K562 (cell line): ENCODE measurements at regions not wholly inside any gene's neighbourhood (a gene's known extent, or its start where the extent isn't known, plus 50 kb on each side); places are given as distances from the start of the nearest gene placed in this dataset.

Experiments
- ATAC-seq: fragments of 200-7000 bp; cut with Tn5 transposase; 3 replicates; pipeline ENCODE4 v1.9.1; 2020; ENCODE audit warnings: moderate library complexity
- BruUV-seq: library from RNA; stranded (reverse); fragments of 400-500 nt; replicated peaks from 2 replicates; lab custom pipeline; 2021; lab: Mats Ljungman, UMichigan
- CTCF ChIA-PET: fragments of 300-600 bp; formaldehyde crosslinking; extraction: SDS; loops from one replicate; lab custom pipeline; 2021; ENCODE audit warnings: low intra/inter-chr PET ratio; lab: Yijun Ruan, JAX
- POLR2A ChIA-PET: fragments of 300-600, 350-650 bp; sonication (Branson Sonifier 250); formaldehyde crosslinking; extraction: SDS; loops from one replicate; lab custom pipeline; 2021; ENCODE audit warnings: antibody characterized with exemption, inconsistent platforms; lab: Yijun Ruan, JAX
- DNase-seq, 4 experiments: peaks; one replicate each; pipeline versions ENCODE4 v3.0.0 to v3.0.0-alpha.2; 2011 to 2018; ENCODE audit warnings: low spot score in 3 of 4, mixed read lengths in 3 of 4; ENCODE audit errors: extremely low read depth in 1 of 4
- FAIRE-seq: peaks from 2 replicates; lab custom pipeline; 2011; peaks lifted over from hg19 to GRCh38; lab: Jason Lieb, UNC
- H2AFZ ChIP-seq: 2 replicates; pipeline ENCODE4 v1.6.0; 2011; ENCODE audit warnings: low read depth, low read length, control low read depth, inconsistent platforms
- H3K27ac ChIP-seq: fragments of 200-600 bp; 3 replicates; pipeline ENCODE4 v1.8.0; 2011; ENCODE audit warnings: low read depth, mild to moderate bottlenecking, control low read depth, inconsistent platforms, low read length, moderate library complexity, mixed read lengths; ENCODE audit errors: extremely low read depth
- H3K27me3 ChIP-seq, 2 experiments: fragments of 300-600 bp in 1 of 2; 2 replicates in 1 of 2; 3 replicates in 1 of 2; pipeline versions ENCODE4 v1.6.0 to v1.8.0; 2011; ENCODE audit warnings: inconsistent platforms in 2 of 2, low read length in 2 of 2, mild to moderate bottlenecking in 1 of 2, mixed read lengths in 1 of 2, moderate library complexity in 1 of 2; ENCODE audit not compliant: control insufficient read depth in 2 of 2, insufficient read depth in 2 of 2
- H3K36me3 ChIP-seq: fragments of 300-600 bp; 3 replicates; pipeline ENCODE4 v1.8.0; 2011; ENCODE audit warnings: mild to moderate bottlenecking, low read length, inconsistent platforms; ENCODE audit not compliant: control insufficient read depth, insufficient read depth
- H3K4me1 ChIP-seq, 2 experiments: fragments of 200-600 bp in 1 of 2; replicated peaks in 1 of 2; 2 replicates in 1 of 2; 3 replicates in 1 of 2; pipeline versions ENCODE4 v1.5.1 to v1.8.0; 2011; ENCODE audit warnings: inconsistent platforms in 2 of 2, low read length in 2 of 2, mild to moderate bottlenecking in 1 of 2, mixed read lengths in 1 of 2, moderate library complexity in 1 of 2; ENCODE audit not compliant: control insufficient read depth in 2 of 2, insufficient read depth in 2 of 2
- H3K4me2 ChIP-seq: 2 replicates; pipeline ENCODE4 v1.6.1; 2011; ENCODE audit warnings: low read length, control low read depth, inconsistent platforms, mixed read lengths; ENCODE audit not compliant: insufficient read depth
- H3K4me3 ChIP-seq: fragments of 200-600 bp; sonication (generic), shearing (Covaris generic); 2 replicates; pipeline ENCODE4 v1.5.1; 2016; ENCODE audit warnings: control low read depth, inconsistent platforms
- H3K79me2 ChIP-seq: fragments of 200-600 bp; 3 replicates; pipeline ENCODE4 v1.8.0; 2011; ENCODE audit warnings: low read length, inconsistent platforms; ENCODE audit not compliant: control insufficient read depth, insufficient read depth
- H3K9ac ChIP-seq, 2 experiments: 2 replicates each; pipeline versions ENCODE4 v1.6.0 to v1.6.1; 2011; ENCODE audit warnings: low read depth in 2 of 2, low read length in 2 of 2, control low read depth in 1 of 2, inconsistent platforms in 1 of 2, mild to moderate bottlenecking in 1 of 2, mixed read lengths in 1 of 2; ENCODE audit not compliant: insufficient read depth in 1 of 2
- H3K9me1 ChIP-seq: one replicate; pipeline ENCODE4 v1.6.0; 2011; ENCODE audit warnings: inconsistent platforms, mild to moderate bottlenecking, low read length, moderate library complexity; ENCODE audit not compliant: control insufficient read depth, insufficient read depth
- H3K9me3 ChIP-seq: replicated peaks from 2 replicates; pipeline ENCODE4 v1.5.1; 2011; ENCODE audit warnings: low read depth, low read length, inconsistent platforms; ENCODE audit not compliant: control insufficient read depth, insufficient read depth
- H4K20me1 ChIP-seq: replicated peaks from 2 replicates; pipeline ENCODE4 v1.6.1; 2011; ENCODE audit warnings: low read length, inconsistent platforms, mixed read lengths; ENCODE audit not compliant: control insufficient read depth, insufficient read depth
- COPS2 ChIP-seq: fragments of 450-650 bp; conservative IDR thresholded peaks from 2 replicates; pipeline ENCODE4 v1.6.1; 2016; ENCODE audit warnings: mild to moderate bottlenecking, moderate library complexity
- HDAC3 ChIP-seq: fragments of 450-650 bp; IDR thresholded peaks from 2 replicates; pipeline ENCODE4 v1.6.1; 2018; ENCODE audit warnings: borderline replicate concordance, mild to moderate bottlenecking, moderate library complexity; ENCODE audit not compliant: partially characterized antibody
- HINFP ChIP-seq: fragments of 450-650 bp; conservative IDR thresholded peaks from 2 replicates; pipeline ENCODE4 v1.6.1; 2016; ENCODE audit warnings: missing genetic modification characterization, low read depth, mild to moderate bottlenecking, control low read depth, missing compliant biosample characterization
- HLTF ChIP-seq: fragments of 450-650 bp; IDR thresholded peaks from 2 replicates; pipeline ENCODE4 v1.6.1; 2016
- RBM22 ChIP-seq: fragments of 200-400 bp; formaldehyde crosslinking; IDR thresholded peaks from 2 replicates; pipeline ENCODE4 v1.6.1; 2018; ENCODE audit warnings: low read length, low read depth; ENCODE audit not compliant: poor library complexity, severe bottlenecking
- YY1 ChIP-seq, 3 experiments: IDR thresholded peaks; 2 replicates each; pipeline ENCODE4 v1.6.1; 2011; ENCODE audit warnings: low read length in 2 of 3, mild to moderate bottlenecking in 2 of 3, moderate library complexity in 2 of 3, borderline replicate concordance in 1 of 3, control low read depth in 1 of 3, low read depth in 1 of 3; ENCODE audit not compliant: insufficient read depth in 3 of 3, insufficient replicate concordance in 2 of 3, control insufficient read depth in 1 of 3, insufficient read length in 1 of 3; ENCODE audit errors: extremely low read depth in 1 of 3
- ZC3H11A ChIP-seq: IDR thresholded peaks from 2 replicates; pipeline ENCODE4 v1.6.1; 2012; ENCODE audit warnings: low read depth, low read length, improper control_type of control experiment
- ZMIZ1 ChIP-seq, 2 experiments: fragments of 150-350 bp in 1 of 2; IDR thresholded peaks; 2 replicates each; pipeline ENCODE4 v1.6.1; 2012 to 2016; ENCODE audit warnings: low read depth in 2 of 2, low read length in 2 of 2, mild to moderate bottlenecking in 1 of 2, moderate library complexity in 1 of 2
- WGBS: fragments of 100-300 bp; shearing (Covaris generic); methylation state at CpG from one replicate; pipeline ENCODE4 v1.1.6; 2016; ENCODE audit warnings: low coverage, mixed read lengths; ENCODE audit not compliant: insufficient coverage; ENCODE audit errors: missing lambda C conversion rate; 5-methylcytosine and 5-hydroxymethylcytosine counted together
- in situ Hi-C: fragments of 300-500 bp; cut with MboI; formaldehyde crosslinking; loops from 4 replicates; pipeline ENCODE4 v1.15.0; 2018; ENCODE audit warnings: inconsistent platforms, mixed read lengths
- intact Hi-C: fragments of 100-400 bp; cut with micrococcal nuclease; formaldehyde crosslinking; loops from 2 replicates; pipeline ENCODE4 v1.14.2; 2022

- Histone ChIP-seq H2AFZ (no peak overlapping the region), H3K4me3 (no peak overlapping the region), H3K9ac (no peak overlapping the region), H3K9me3 (no peaks in the 10 kb centered on the region), H3K27ac (no peak overlapping the region), H3K27me3 (peaks cover 27 to 73% of the 10 kb centered on the region in 2 experiments; a peak in 3 of 5 replicates), H3K4me2 (no peak overlapping the region), H3K79me2 (no peaks in the 10 kb centered on the region), H3K36me3 (no peaks in the 10 kb centered on the region), H4K20me1 (0 out of 2 replicates have a peak, but pooled peaks cover 6% of the 10 kb centered on the region), H3K9me1 (no peaks in the 10 kb centered on the region), H3K4me1 (no peaks in the 10 kb centered on the region; a peak in 1 of 5 replicates)
- FAIRE-seq (no peak), ATAC-seq (no peak), DNase-seq (no peak)
- intact Hi-C loops (no loop called here), in situ Hi-C loops (no loop called here)
- POLR2A ChIA-PET: interaction anchor here (0.7 kb wide), 1 partner anchor 219 kb away, joined by 3 read pairs; no protein-coding TSS in a partner anchor
- no TSS peak for BruUV-seq
- TF ChIP-seq HINFP (no peak), HLTF (no peak), YY1 (IDR thresholded peaks at IDR 0.05; ENCODE audit: borderline replicate concordance in 1 of 3, control insufficient read depth in 1 of 3, extremely low read depth in 1 of 3, insufficient read depth in 3 of 3, insufficient read length in 1 of 3, insufficient replicate concordance in 2 of 3, low read depth in 1 of 3, low read length in 2 of 3) (no peak), HDAC3 (no peak), ZMIZ1 (IDR thresholded peaks at IDR 0.05; ENCODE audit: low read depth in 2 of 2, low read length in 2 of 2) (no peak), RBM22 (no peak), ZC3H11A (no peak), COPS2 (no peak)
- CTCF ChIA-PET: no interaction called here
- 1% methylated on average over 4 of the region's 4 CpGs for WGBS
These were observed 343.1 kb downstream of the NPHP4 start for GRCh38 chr1:5649166-5649551.
